K562 (cell line): ENCODE measurements at regions not wholly inside any gene's neighbourhood (a gene's known extent, or its start where the extent isn't known, plus 50 kb on each side); places are given as distances from the start of the nearest gene placed in this dataset.

ENCODE experiments used
- ATAC-seq: fragments of 200-7000 bp; cut with Tn5 transposase; 3 replicates; pipeline ENCODE4 v1.9.1; 2020; ENCODE audit warnings: moderate library complexity
- BruUV-seq: library from RNA; stranded (reverse); fragments of 400-500 nt; replicated peaks from 2 replicates; lab custom pipeline; 2021; lab: Mats Ljungman, UMichigan
- CTCF ChIA-PET: fragments of 300-600 bp; formaldehyde crosslinking; extraction: SDS; loops from one replicate; lab custom pipeline; 2021; ENCODE audit warnings: low intra/inter-chr PET ratio; lab: Yijun Ruan, JAX
- POLR2A ChIA-PET: fragments of 300-600, 350-650 bp; sonication (Branson Sonifier 250); formaldehyde crosslinking; extraction: SDS; loops from one replicate; lab custom pipeline; 2021; ENCODE audit warnings: antibody characterized with exemption, inconsistent platforms; lab: Yijun Ruan, JAX
- DNase-seq, 4 experiments: peaks; one replicate each; pipeline versions ENCODE4 v3.0.0 to v3.0.0-alpha.2; 2011 to 2018; ENCODE audit warnings: low spot score in 3 of 4, mixed read lengths in 3 of 4; ENCODE audit errors: extremely low read depth in 1 of 4
- FAIRE-seq: peaks from 2 replicates; lab custom pipeline; 2011; peaks lifted over from hg19 to GRCh38; lab: Jason Lieb, UNC
- H2AFZ ChIP-seq: 2 replicates; pipeline ENCODE4 v1.6.0; 2011; ENCODE audit warnings: low read depth, low read length, control low read depth, inconsistent platforms
- H3K27ac ChIP-seq: fragments of 200-600 bp; 3 replicates; pipeline ENCODE4 v1.8.0; 2011; ENCODE audit warnings: low read depth, mild to moderate bottlenecking, control low read depth, inconsistent platforms, low read length, moderate library complexity, mixed read lengths; ENCODE audit errors: extremely low read depth
- H3K27me3 ChIP-seq, 2 experiments: fragments of 300-600 bp in 1 of 2; 2 replicates in 1 of 2; 3 replicates in 1 of 2; pipeline versions ENCODE4 v1.6.0 to v1.8.0; 2011; ENCODE audit warnings: inconsistent platforms in 2 of 2, low read length in 2 of 2, mild to moderate bottlenecking in 1 of 2, mixed read lengths in 1 of 2, moderate library complexity in 1 of 2; ENCODE audit not compliant: control insufficient read depth in 2 of 2, insufficient read depth in 2 of 2
- H3K36me3 ChIP-seq: fragments of 300-600 bp; 3 replicates; pipeline ENCODE4 v1.8.0; 2011; ENCODE audit warnings: mild to moderate bottlenecking, low read length, inconsistent platforms; ENCODE audit not compliant: control insufficient read depth, insufficient read depth
- H3K4me1 ChIP-seq, 2 experiments: fragments of 200-600 bp in 1 of 2; replicated peaks in 1 of 2; 2 replicates in 1 of 2; 3 replicates in 1 of 2; pipeline versions ENCODE4 v1.5.1 to v1.8.0; 2011; ENCODE audit warnings: inconsistent platforms in 2 of 2, low read length in 2 of 2, mild to moderate bottlenecking in 1 of 2, mixed read lengths in 1 of 2, moderate library complexity in 1 of 2; ENCODE audit not compliant: control insufficient read depth in 2 of 2, insufficient read depth in 2 of 2
- H3K4me2 ChIP-seq: 2 replicates; pipeline ENCODE4 v1.6.1; 2011; ENCODE audit warnings: low read length, control low read depth, inconsistent platforms, mixed read lengths; ENCODE audit not compliant: insufficient read depth
- H3K4me3 ChIP-seq: fragments of 200-600 bp; sonication (generic), shearing (Covaris generic); 2 replicates; pipeline ENCODE4 v1.5.1; 2016; ENCODE audit warnings: control low read depth, inconsistent platforms
- H3K79me2 ChIP-seq: fragments of 200-600 bp; 3 replicates; pipeline ENCODE4 v1.8.0; 2011; ENCODE audit warnings: low read length, inconsistent platforms; ENCODE audit not compliant: control insufficient read depth, insufficient read depth
- H3K9ac ChIP-seq, 2 experiments: 2 replicates each; pipeline versions ENCODE4 v1.6.0 to v1.6.1; 2011; ENCODE audit warnings: low read depth in 2 of 2, low read length in 2 of 2, control low read depth in 1 of 2, inconsistent platforms in 1 of 2, mild to moderate bottlenecking in 1 of 2, mixed read lengths in 1 of 2; ENCODE audit not compliant: insufficient read depth in 1 of 2
- H3K9me1 ChIP-seq: one replicate; pipeline ENCODE4 v1.6.0; 2011; ENCODE audit warnings: inconsistent platforms, mild to moderate bottlenecking, low read length, moderate library complexity; ENCODE audit not compliant: control insufficient read depth, insufficient read depth
- H3K9me3 ChIP-seq: replicated peaks from 2 replicates; pipeline ENCODE4 v1.5.1; 2011; ENCODE audit warnings: low read depth, low read length, inconsistent platforms; ENCODE audit not compliant: control insufficient read depth, insufficient read depth
- H4K20me1 ChIP-seq: replicated peaks from 2 replicates; pipeline ENCODE4 v1.6.1; 2011; ENCODE audit warnings: low read length, inconsistent platforms, mixed read lengths; ENCODE audit not compliant: control insufficient read depth, insufficient read depth
- CAMTA2 ChIP-seq: fragments of 250-450 bp; sonication (Bioruptor Pico); conservative IDR thresholded peaks from 2 replicates; pipeline ENCODE4 v1.5.1; 2022
- CTBP1 ChIP-seq: fragments of 450-650 bp; IDR thresholded peaks from 2 replicates; pipeline ENCODE4 v1.6.1; 2016; ENCODE audit warnings: borderline replicate concordance
- EP400 ChIP-seq: fragments of 450-650 bp; IDR thresholded peaks from 2 replicates; pipeline ENCODE4 v1.6.1; 2017; ENCODE audit warnings: antibody characterized with exemption, mild to moderate bottlenecking, moderate library complexity
- EWSR1 ChIP-seq: fragments of 450-650 bp; IDR thresholded peaks from 2 replicates; pipeline ENCODE4 v1.6.1; 2018; ENCODE audit warnings: borderline replicate concordance, mild to moderate bottlenecking, low read depth, moderate library complexity; ENCODE audit not compliant: partially characterized antibody
- GATAD2B ChIP-seq: fragments of 450-650 bp; IDR thresholded peaks from 2 replicates; pipeline ENCODE4 v1.6.1; 2017; ENCODE audit warnings: mild to moderate bottlenecking, borderline replicate concordance
- NCOA4 ChIP-seq: fragments of 450-650 bp; IDR thresholded peaks from 2 replicates; pipeline ENCODE4 v1.6.1; 2018; ENCODE audit warnings: mild to moderate bottlenecking; ENCODE audit not compliant: partially characterized antibody
- PYGO2 ChIP-seq: fragments of 450-650 bp; IDR thresholded peaks from 2 replicates; pipeline ENCODE4 v1.6.1; 2016; ENCODE audit warnings: mild to moderate bottlenecking, missing genetic modification characterization, moderate library complexity, missing compliant biosample characterization
- SIN3A ChIP-seq, 2 experiments: fragments of 150-350 bp in 1 of 2; IDR thresholded peaks; 2 replicates each; pipeline ENCODE4 v1.6.1; 2011 to 2016; ENCODE audit warnings: borderline replicate concordance in 2 of 2, low read depth in 2 of 2, low read length in 2 of 2, mild to moderate bottlenecking in 2 of 2, moderate library complexity in 2 of 2; ENCODE audit not compliant: control insufficient read depth in 1 of 2
- SMARCA5 ChIP-seq: fragments of 450-650 bp; IDR thresholded peaks from 2 replicates; pipeline ENCODE4 v1.6.1; 2016
- ZNF124 ChIP-seq: sonication (generic); formaldehyde crosslinking; IDR thresholded peaks from 2 replicates; pipeline ENCODE4 v1.8.1; 2022; ENCODE audit warnings: missing genetic modification reagents
- ZNF561 ChIP-seq: fragments of 450-650 bp; formaldehyde crosslinking; conservative IDR thresholded peaks from 2 replicates; pipeline ENCODE4 v1.4.0; 2020; ENCODE audit warnings: mild to moderate bottlenecking, moderate library complexity
- WGBS: fragments of 100-300 bp; shearing (Covaris generic); methylation state at CpG from one replicate; pipeline ENCODE4 v1.1.6; 2016; ENCODE audit warnings: low coverage, mixed read lengths; ENCODE audit not compliant: insufficient coverage; ENCODE audit errors: missing lambda C conversion rate; 5-methylcytosine and 5-hydroxymethylcytosine counted together
- in situ Hi-C: fragments of 300-500 bp; cut with MboI; formaldehyde crosslinking; loops from 4 replicates; pipeline ENCODE4 v1.15.0; 2018; ENCODE audit warnings: inconsistent platforms, mixed read lengths
- intact Hi-C: fragments of 100-400 bp; cut with micrococcal nuclease; formaldehyde crosslinking; loops from 2 replicates; pipeline ENCODE4 v1.14.2; 2022

DNA sequence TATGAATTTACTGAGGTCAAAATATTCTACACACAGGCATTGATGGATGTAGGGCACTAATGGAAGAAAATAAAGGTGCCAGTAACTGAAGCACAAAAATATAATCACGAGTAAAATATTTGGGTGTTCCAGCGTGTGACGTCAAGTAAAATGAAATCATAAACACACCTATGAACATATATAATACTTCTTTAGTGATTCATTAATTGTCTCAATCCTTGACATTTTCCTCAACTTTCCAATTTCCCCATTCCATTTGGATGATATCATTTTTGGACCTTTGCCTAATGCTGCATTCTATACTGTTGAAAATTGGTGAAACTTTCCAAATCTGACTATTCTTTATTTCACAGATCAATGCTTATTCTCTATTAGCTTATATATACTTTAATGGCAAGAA, 649.3 kb downstream of the GALC start:
- TF ChIP-seq ZNF561 (CRISPR knock-in tag) (no peak), PYGO2 (no peak), EP400 (no peak), CAMTA2 (no peak), SMARCA5 (no peak), SIN3A (IDR thresholded peaks at IDR 0.05; ENCODE audit: borderline replicate concordance in 2 of 2, control insufficient read depth in 1 of 2, low read depth in 2 of 2, low read length in 2 of 2) (no peak), EWSR1 (no peak), ZNF124 (no peak), NCOA4 (no peak), GATAD2B (no peak), CTBP1 (no peak)
- Histone ChIP-seq H4K20me1 (no peaks in the 10 kb centered on the region), H3K36me3 (no peaks in the 10 kb centered on the region), H3K4me3 (no peak overlapping the region), H3K27ac (no peak overlapping the region), H3K9me3 (no peaks in the 10 kb centered on the region; the same call in 1 of the 2 replicates), H2AFZ (no peak overlapping the region), H3K4me1 (no peaks in the 10 kb centered on the region), H3K9me1 (no peaks in the 10 kb centered on the region), H3K4me2 (no peak overlapping the region), H3K79me2 (no peaks in the 10 kb centered on the region), H3K27me3 (no peaks in the 10 kb centered on the region), H3K9ac (no peak overlapping the region)
- intact Hi-C loops (no loop called here), in situ Hi-C loops (no loop called here)
- CTCF ChIA-PET = no interaction called here
- no peak for FAIRE-seq
- ATAC-seq = no peak
- BruUV-seq = no TSS peak
- WGBS = 0% methylated on average over 3 of the region's 3 CpGs
- no peak for DNase-seq
- POLR2A ChIA-PET = no interaction called here
